ENCODE measurements at regions not wholly inside any gene's neighbourhood (a gene's known extent, or its start where the extent isn't known, plus 50 kb on each side); places are given as distances from the start of the nearest gene placed in this dataset.

DNA sequence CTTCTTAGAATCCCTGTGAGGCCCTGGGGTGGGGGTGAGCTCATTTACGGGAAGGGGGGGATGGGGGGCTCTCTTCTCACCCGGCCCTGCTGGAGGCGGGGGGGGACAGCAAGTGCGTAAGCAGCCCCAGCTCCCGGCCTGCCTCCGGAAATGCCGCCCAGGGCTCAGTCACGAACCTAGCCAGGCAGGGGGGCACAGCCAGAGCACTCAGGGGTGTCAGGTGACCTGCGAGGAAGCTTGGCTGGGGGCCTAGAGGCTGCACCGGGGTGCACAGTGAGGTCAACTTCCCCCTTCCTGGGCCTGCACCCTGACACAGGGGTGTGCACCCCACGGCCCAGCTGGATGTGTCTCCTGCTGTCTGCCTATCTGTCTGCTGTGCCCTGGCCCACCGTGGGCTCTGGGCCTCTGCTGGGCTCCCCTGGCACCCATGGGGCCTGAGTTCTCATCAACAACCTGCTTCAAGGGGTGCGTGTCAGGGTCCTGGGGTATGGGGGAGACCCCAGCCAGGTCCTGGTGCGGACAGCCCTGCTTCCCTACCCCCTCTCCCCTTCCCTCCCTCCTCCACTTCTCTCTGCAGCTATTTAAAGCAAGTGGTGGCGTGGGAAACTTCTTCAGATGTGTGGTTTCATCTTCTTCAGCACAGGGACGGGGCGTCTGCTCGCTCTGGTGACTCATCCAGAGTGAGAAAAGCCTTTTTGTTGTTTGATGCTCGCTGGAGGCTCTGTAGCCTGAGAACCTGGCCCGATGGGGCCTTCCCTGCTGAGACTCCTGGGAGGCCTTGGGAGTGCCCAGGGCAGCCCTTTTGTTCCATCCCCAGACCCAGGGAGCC is 92.5 kb upstream of the RUNX3 start:
- TF ChIP-seq, protein P1, sequence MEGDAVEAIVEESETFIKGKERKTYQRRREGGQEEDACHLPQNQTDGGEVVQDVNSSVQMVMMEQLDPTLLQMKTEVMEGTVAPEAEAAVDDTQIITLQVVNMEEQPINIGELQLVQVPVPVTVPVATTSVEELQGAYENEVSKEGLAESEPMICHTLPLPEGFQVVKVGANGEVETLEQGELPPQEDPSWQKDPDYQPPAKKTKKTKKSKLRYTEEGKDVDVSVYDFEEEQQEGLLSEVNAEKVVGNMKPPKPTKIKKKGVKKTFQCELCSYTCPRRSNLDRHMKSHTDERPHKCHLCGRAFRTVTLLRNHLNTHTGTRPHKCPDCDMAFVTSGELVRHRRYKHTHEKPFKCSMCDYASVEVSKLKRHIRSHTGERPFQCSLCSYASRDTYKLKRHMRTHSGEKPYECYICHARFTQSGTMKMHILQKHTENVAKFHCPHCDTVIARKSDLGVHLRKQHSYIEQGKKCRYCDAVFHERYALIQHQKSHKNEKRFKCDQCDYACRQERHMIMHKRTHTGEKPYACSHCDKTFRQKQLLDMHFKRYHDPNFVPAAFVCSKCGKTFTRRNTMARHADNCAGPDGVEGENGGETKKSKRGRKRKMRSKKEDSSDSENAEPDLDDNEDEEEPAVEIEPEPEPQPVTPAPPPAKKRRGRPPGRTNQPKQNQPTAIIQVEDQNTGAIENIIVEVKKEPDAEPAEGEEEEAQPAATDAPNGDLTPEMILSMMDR (IDR thresholded peaks at IDR 0.05; ENCODE audit: unreplicated experiment in 3 of 3) = no peak
- H3K36me3 Mint-ChIP-seq (ENCODE audit: low read depth) = no peaks in the 10 kb centered on the region
- peaks cover 26% of the 10 kb centered on the region for H3K27me3 Mint-ChIP-seq (ENCODE audit: low read depth)
- no peaks in the 10 kb centered on the region for H3K9me3 Mint-ChIP-seq
- no peak overlapping the region for H3K4me3 Mint-ChIP-seq
- no peak overlapping the region for H3K27ac Mint-ChIP-seq
- peaks cover 17% of the 10 kb centered on the region for H3K4me1 Mint-ChIP-seq

DNA sequence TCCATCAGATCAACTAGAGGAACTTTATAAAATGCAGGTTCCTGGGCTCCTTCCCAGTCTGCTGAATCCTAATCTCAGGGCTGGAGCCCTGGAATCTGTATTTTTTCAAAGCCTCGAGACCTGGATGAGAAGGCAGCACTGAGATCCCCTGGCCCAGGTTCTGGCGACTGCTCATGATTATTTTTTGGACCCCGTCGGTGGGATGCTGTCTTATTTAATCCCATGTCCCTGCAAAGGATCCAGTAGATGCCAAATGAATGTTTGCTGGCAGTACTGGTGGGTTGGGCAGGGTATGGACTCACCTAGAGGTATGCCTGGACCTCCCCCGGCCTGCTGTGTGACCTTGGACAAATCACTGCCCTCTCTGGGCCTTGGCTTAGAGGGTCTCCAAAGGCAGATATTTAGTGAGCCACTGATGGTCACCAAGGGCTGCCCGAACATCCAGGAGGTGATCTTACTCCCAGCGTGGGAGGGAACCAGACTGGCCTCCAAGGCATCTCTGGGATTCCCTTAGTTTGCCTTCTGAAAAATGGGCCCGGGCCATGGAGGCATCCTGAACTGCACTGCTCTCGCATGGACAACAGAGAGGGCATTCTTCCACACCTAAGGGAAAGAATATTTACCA is 91.6 kb upstream of the RUNX3 start:
- no peak overlapping the region for H3K4me3 Mint-ChIP-seq
- peaks cover 23% of the 10 kb centered on the region for H3K27me3 Mint-ChIP-seq (ENCODE audit: low read depth)
- peaks cover 17% of the 10 kb centered on the region for H3K4me1 Mint-ChIP-seq
- TF ChIP-seq, protein P1 (IDR thresholded peaks at IDR 0.05; ENCODE audit: unreplicated experiment in 3 of 3) = no peak
- H3K27ac Mint-ChIP-seq = no peak overlapping the region
- H3K36me3 Mint-ChIP-seq (ENCODE audit: low read depth) = no peaks in the 10 kb centered on the region
- no peaks in the 10 kb centered on the region for H3K9me3 Mint-ChIP-seq

DNA sequence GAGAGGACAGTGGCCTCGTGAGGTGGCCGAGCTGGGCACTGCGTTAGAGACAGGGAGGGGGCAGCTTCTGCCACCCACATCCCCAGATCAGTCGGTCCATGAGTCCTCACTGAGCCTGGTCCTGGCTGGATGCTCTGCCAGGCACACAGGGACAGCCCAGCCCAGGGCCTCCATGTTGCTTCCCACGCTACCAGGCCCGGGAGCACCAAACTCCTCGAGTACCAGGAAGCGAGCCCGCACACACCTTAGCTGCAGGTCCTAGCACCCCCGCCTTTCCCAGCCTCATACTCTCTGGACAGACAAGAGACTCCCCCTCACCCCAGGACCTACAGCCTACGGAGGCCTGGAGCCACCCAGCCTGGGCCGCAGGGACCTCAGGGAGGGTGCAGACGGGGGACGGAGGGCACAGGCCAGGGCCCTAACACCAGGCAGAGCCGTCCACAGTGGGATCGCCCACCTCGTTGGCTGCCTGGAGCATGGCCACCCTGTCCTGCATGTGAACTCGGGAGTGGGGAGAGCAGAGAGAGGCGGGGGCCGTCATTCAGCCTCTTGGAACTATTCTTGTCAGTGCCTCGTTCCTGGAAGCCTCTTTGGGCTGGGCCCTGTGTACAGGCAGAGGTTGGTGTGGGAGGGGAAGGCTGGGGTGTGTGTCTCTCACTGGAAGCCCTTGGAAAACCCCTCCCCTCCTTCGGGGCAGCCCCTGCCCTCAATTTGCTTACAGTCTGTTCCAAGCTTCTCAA is 90.9 kb upstream of the RUNX3 start:
- Mint-ChIP-seq H3K4me1 (peaks cover 17% of the 10 kb centered on the region), H3K27ac (no peak overlapping the region), H3K4me3 (no peak overlapping the region), H3K36me3 (ENCODE audit: low read depth) (no peaks in the 10 kb centered on the region), H3K27me3 (ENCODE audit: low read depth) (peaks cover 20% of the 10 kb centered on the region), H3K9me3 (no peaks in the 10 kb centered on the region)
- TF ChIP-seq, protein P1 (IDR thresholded peaks at IDR 0.05; ENCODE audit: unreplicated experiment in 3 of 3) = no peak

DNA sequence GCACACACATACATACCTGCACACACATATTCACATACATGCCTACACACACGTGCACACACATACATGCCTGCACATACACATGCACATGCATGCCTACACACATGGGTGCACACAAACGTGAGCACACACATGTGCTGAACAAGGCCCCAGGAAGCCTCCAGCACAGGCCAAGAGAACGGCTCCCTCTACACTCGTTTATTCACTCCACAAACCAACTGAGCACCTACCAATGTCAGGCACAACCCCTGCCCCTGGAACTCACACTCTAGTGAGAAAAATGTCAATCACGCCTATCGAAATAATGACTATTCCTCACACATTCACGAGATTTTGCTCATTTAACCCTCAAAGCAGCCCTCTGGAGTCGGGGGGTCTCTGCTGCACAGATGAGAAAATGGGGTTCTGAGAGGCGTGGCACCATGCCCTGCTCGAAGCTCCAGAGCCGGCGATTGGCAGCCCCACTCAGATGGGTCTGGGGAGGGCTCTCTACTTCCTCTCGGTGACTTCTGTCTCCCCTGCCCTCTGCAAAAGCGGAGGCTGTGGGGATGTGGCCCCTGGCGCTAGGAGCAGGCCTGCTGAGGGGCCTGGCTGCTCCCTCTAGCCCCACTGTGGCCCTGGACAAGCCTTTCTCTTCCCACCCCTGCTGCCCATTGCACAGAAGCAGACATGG is 90.2 kb upstream of the RUNX3 start:
- Mint-ChIP-seq H3K27ac (peak overlapping the region in 1 of 3 experiments; percentile 5), H3K4me3 (no peak overlapping the region), H3K27me3 (ENCODE audit: low read depth) (peaks cover 19% of the 10 kb centered on the region), H3K36me3 (ENCODE audit: low read depth) (no peaks in the 10 kb centered on the region), H3K4me1 (peaks cover 17% of the 10 kb centered on the region), H3K9me3 (no peaks in the 10 kb centered on the region)
- TF ChIP-seq, protein P1 (IDR thresholded peaks at IDR 0.05; ENCODE audit: unreplicated experiment in 3 of 3) = no peak

DNA sequence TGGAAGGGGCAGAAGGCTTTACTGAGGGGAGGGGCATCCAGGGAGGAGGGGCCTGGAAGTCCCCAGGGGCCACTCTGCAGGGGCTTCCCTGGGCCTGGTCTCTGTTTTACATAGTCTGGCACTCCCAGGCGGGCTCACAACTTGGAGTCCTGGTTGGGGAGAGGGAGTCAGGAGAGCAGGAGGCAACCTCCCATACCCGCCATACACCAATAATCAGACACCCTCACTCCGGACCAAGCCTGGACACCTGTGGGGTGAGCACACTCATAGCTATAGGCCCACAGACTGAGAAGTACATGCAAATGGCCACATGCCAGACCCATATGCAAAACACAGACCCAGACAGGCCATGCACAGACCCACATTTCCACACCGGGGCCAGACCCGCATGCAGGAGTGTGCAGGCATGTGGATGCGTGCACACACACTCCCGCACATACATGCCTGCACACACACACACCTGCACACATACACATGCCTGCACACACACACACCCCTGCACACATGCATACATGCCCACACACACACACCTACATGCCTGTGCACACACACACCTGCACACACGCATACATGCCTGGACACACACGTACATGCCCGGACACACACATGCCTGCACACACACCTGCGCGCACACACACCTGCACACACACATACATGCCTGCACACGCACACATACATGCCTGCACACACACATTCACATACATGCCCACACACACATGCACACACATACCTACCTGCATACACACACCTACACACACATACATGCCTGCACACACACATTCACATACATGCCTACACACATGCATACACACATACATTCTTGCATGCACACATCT is 89.5 kb upstream of the RUNX3 start:
- TF ChIP-seq, protein P1 (IDR thresholded peaks at IDR 0.05; ENCODE audit: unreplicated experiment in 3 of 3) = no peak
- peaks cover 17% of the 10 kb centered on the region for H3K4me1 Mint-ChIP-seq
- no peak overlapping the region for H3K4me3 Mint-ChIP-seq
- peak overlapping the region in 1 of 3 experiments; percentile 5 for H3K27ac Mint-ChIP-seq
- peaks cover 12% of the 10 kb centered on the region for H3K27me3 Mint-ChIP-seq (ENCODE audit: low read depth)
- H3K9me3 Mint-ChIP-seq = no peaks in the 10 kb centered on the region
- no peaks in the 10 kb centered on the region for H3K36me3 Mint-ChIP-seq (ENCODE audit: low read depth)

Data from nephron (organoid).